ENCODE measurements at regions not wholly inside any gene's neighbourhood (a gene's known extent, or its start where the extent isn't known, plus 50 kb on each side); places are given as distances from the start of the nearest gene placed in this dataset.
A peak's percentile ranks its signal among the peaks of the same experiment; 100 is the strongest.

GRCh38 chr3:63151897-63152296, 126.2 kb upstream of the SYNPR start:
- DNase-seq (ENCODE audit: low read depth in 1 of 2, low spot score in 2 of 2) (no peak), FAIRE-seq (no peak)
- CTCF ChIA-PET (ENCODE audit: partially characterized antibody), result interaction anchor here (1.2 kb wide), 1 partner anchor 9 kb away, joined by 3 read pairs; no protein-coding TSS in a partner anchor
- no peaks in the 10 kb centered on the region for H3K23me2 ChIP-seq (ENCODE audit: low read depth, low read length)
- H2BK20ac ChIP-seq (ENCODE audit: low read length), result no peak overlapping the region
- no peak overlapping the region for H3K23ac ChIP-seq (ENCODE audit: insufficient read length)
- no peak overlapping the region for H3K56ac ChIP-seq (replicated peaks; ENCODE audit: insufficient read length, low read depth, low read length)
- 85% methylated on average over 1 of the region's 1 CpG; no CpG with 5 or more reads in 1 of the 2 experiments for WGBS, 2 experiments (ENCODE audit: extremely low coverage in 1 of 2, insufficient coverage in 1 of 2, insufficient read length in 1 of 2, insufficient replicate concordance in 2 of 2, low coverage in 1 of 2, low lambda C conversion rate in 2 of 2, missing lambda C conversion rate in 1 of 2)
- H4K8ac ChIP-seq (ENCODE audit: extremely low read depth, insufficient read depth, low read length), result no peak overlapping the region
- H2BK12ac ChIP-seq (ENCODE audit: low read depth, low read length), result 0 out of 2 replicates have a peak overlapping the region, but pooled peaks have one; percentile 14
- POLR2A ChIA-PET (ENCODE audit: partially characterized antibody), result no interaction called here
- H3K9ac ChIP-seq (replicated peaks in 1 of 4; ENCODE audit: extremely low read depth in 1 of 4, low read depth in 3 of 4, low read length in 3 of 4), result no peak overlapping the region
- H4K5ac ChIP-seq (ENCODE audit: insufficient read length, low read depth, low read length), result no peak overlapping the region
- H4K91ac ChIP-seq (replicated peaks; ENCODE audit: insufficient read length, low read length), result no peak overlapping the region
- no peak overlapping the region for H3K4me3 ChIP-seq (ENCODE audit: extremely low read depth in 1 of 4, insufficient read depth in 2 of 4, low read depth in 3 of 4, low read length in 4 of 4)
- H2AK5ac ChIP-seq (ENCODE audit: low read depth, low read length), result no peak overlapping the region
- TF ChIP-seq SIRT6 (IDR thresholded peaks at IDR 0.05; ENCODE audit: low read length) (no peak), SUZ12 (IDR thresholded peaks at IDR 0.05; ENCODE audit: low read length) (no peak)
- H3K27me3 ChIP-seq (replicated peaks in 1 of 4; ENCODE audit: control insufficient read depth in 3 of 4, extremely low read depth in 1 of 4, insufficient read depth in 3 of 4, low read length in 3 of 4), result no peaks in the 10 kb centered on the region
- no peaks in the 10 kb centered on the region for H4K20me1 ChIP-seq (replicated peaks in 1 of 2; ENCODE audit: control insufficient read depth in 1 of 2, insufficient read depth in 2 of 2, low read length in 2 of 2)
- H2BK5ac ChIP-seq (ENCODE audit: low read depth, low read length), result no peak overlapping the region
- no peaks in the 10 kb centered on the region for H3K79me1 ChIP-seq (ENCODE audit: low read depth, low read length)
- no peak overlapping the region for H3K4me2 ChIP-seq (ENCODE audit: insufficient read depth in 1 of 2, low read depth in 2 of 2, low read length in 2 of 2)
- no peak overlapping the region for H2BK120ac ChIP-seq (replicated peaks; ENCODE audit: low read depth, low read length)
- H2BK15ac ChIP-seq (ENCODE audit: low read length), result no peak overlapping the region
- no peaks in the 10 kb centered on the region for H3K36me3 ChIP-seq (ENCODE audit: control insufficient read depth in 2 of 4, insufficient read depth in 4 of 4, low read length in 3 of 4)
- H3K79me2 ChIP-seq (ENCODE audit: control insufficient read depth in 1 of 2, insufficient read depth in 2 of 2, low read length in 2 of 2), result no peaks in the 10 kb centered on the region
- H2AFZ ChIP-seq (ENCODE audit: low read length), result no peak overlapping the region
- H3K9me3 ChIP-seq (ENCODE audit: insufficient read depth in 2 of 2, low read depth in 1 of 2, low read length in 1 of 2), result no peaks in the 10 kb centered on the region
- no peaks in the 10 kb centered on the region for H3K4me1 ChIP-seq (replicated peaks in 1 of 4; ENCODE audit: control insufficient read depth in 3 of 4, insufficient read depth in 4 of 4, low read length in 3 of 4)
- no peak overlapping the region for H3K27ac ChIP-seq (ENCODE audit: low read depth, low read length)
- H3K4ac ChIP-seq (replicated peaks; ENCODE audit: insufficient read length, low read depth, low read length), result no peak overlapping the region
- H3K18ac ChIP-seq (ENCODE audit: extremely low read depth, low read length), result no peak overlapping the region
- H3K14ac ChIP-seq (ENCODE audit: insufficient read length), result no peak overlapping the region
